ENCODE measurements at regions not wholly inside any gene's neighbourhood (a gene's known extent, or its start where the extent isn't known, plus 50 kb on each side); places are given as distances from the start of the nearest gene placed in this dataset.

DNA sequence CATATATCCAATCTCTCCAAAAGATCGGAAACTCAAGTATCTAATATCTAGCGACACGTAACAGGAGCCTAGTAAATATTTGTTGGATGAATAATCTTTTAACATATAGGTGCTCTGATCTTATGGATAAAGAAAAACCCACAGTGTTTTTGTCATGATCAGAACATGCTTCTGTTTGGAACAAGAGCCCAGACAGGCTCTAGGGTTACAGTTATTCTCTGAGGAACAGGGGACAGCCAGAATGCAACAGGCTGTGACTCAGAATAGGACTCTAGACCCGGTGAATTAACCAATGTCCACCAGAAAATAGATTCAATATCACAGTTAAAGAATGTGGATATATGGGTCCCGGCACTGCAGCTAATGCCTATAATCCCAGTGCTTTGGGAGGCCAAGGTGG is 296.1 kb upstream of the FZD8 start:
- H3K27me3 ChIP-seq (ENCODE audit: control insufficient read depth, insufficient read depth, low read length) = no peaks in the 10 kb centered on the region
- no peak for DNase-seq (ENCODE audit: low read depth in 2 of 2)
- H3K36me3 ChIP-seq (ENCODE audit: control insufficient read depth, insufficient read depth, low read length) = no peaks in the 10 kb centered on the region
- H3K79me2 ChIP-seq (ENCODE audit: control insufficient read depth, insufficient read depth, low read length) = no peaks in the 10 kb centered on the region
- no peak overlapping the region for H3K4me2 ChIP-seq (ENCODE audit: extremely low read depth, insufficient read depth, low read length)
- no peaks in the 10 kb centered on the region for H3K9me3 ChIP-seq (ENCODE audit: control insufficient read depth, insufficient read depth, low read depth, low read length)
- H3K9ac ChIP-seq (ENCODE audit: insufficient read depth, low read length) = no peak overlapping the region
- no peak overlapping the region for H3K4me3 ChIP-seq (replicated peaks in 1 of 4; ENCODE audit: control extremely low read depth in 1 of 4, insufficient read depth in 1 of 4, low read depth in 3 of 4, low read length in 4 of 4)
- H2AFZ ChIP-seq (ENCODE audit: low read length) = no peak overlapping the region
- TF ChIP-seq, protein P1, sequence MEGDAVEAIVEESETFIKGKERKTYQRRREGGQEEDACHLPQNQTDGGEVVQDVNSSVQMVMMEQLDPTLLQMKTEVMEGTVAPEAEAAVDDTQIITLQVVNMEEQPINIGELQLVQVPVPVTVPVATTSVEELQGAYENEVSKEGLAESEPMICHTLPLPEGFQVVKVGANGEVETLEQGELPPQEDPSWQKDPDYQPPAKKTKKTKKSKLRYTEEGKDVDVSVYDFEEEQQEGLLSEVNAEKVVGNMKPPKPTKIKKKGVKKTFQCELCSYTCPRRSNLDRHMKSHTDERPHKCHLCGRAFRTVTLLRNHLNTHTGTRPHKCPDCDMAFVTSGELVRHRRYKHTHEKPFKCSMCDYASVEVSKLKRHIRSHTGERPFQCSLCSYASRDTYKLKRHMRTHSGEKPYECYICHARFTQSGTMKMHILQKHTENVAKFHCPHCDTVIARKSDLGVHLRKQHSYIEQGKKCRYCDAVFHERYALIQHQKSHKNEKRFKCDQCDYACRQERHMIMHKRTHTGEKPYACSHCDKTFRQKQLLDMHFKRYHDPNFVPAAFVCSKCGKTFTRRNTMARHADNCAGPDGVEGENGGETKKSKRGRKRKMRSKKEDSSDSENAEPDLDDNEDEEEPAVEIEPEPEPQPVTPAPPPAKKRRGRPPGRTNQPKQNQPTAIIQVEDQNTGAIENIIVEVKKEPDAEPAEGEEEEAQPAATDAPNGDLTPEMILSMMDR (conservative IDR thresholded peaks at IDR 0.05 in 1 of 2, IDR thresholded peaks at IDR 0.05 in 1 of 2; ENCODE audit: low read depth in 1 of 2, low read length in 2 of 2) = no peak
- no peak for TF ChIP-seq EZH2 (IDR thresholded peaks at IDR 0.05; ENCODE audit: low read length, missing control alignments)
- no peaks in the 10 kb centered on the region for H4K20me1 ChIP-seq (ENCODE audit: control insufficient read depth, extremely low read depth, insufficient read depth, low read length)
- no peak overlapping the region for H3K27ac ChIP-seq (ENCODE audit: insufficient read depth, low read length)
- no peaks in the 10 kb centered on the region for H3K4me1 ChIP-seq (ENCODE audit: control insufficient read depth, extremely low read depth, insufficient read depth, low read length)

DNA sequence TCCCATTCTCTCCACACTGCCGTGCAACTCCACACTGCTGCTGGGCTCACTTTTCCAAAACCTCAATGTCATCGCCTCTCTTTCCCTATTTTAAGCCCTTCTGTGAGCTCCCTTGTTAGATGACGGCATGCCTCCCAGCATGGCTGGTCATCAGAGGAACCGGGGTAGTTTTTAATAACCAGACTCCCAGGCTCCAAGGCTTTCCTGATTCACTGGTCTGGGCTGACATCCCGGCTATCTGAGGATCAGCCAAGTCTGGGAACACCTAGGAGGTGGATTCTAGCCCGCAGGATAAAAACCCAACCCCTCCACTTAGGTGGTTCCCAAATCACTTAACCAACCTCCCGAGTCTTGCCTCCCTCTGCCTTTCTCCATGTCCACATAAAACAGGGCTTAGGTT is 295.4 kb upstream of the FZD8 start:
- H3K79me2 ChIP-seq (ENCODE audit: control insufficient read depth, insufficient read depth, low read length) = no peaks in the 10 kb centered on the region
- H4K20me1 ChIP-seq (ENCODE audit: control insufficient read depth, extremely low read depth, insufficient read depth, low read length) = no peaks in the 10 kb centered on the region
- H3K9me3 ChIP-seq (ENCODE audit: control insufficient read depth, insufficient read depth, low read depth, low read length) = no peaks in the 10 kb centered on the region
- H3K4me1 ChIP-seq (ENCODE audit: control insufficient read depth, extremely low read depth, insufficient read depth, low read length) = no peaks in the 10 kb centered on the region
- TF ChIP-seq EZH2 (IDR thresholded peaks at IDR 0.05; ENCODE audit: low read length, missing control alignments) = no peak
- TF ChIP-seq, protein P1 (conservative IDR thresholded peaks at IDR 0.05 in 1 of 2, IDR thresholded peaks at IDR 0.05 in 1 of 2; ENCODE audit: low read depth in 1 of 2, low read length in 2 of 2) = no peak
- H3K27me3 ChIP-seq (ENCODE audit: control insufficient read depth, insufficient read depth, low read length) = no peaks in the 10 kb centered on the region
- H3K9ac ChIP-seq (ENCODE audit: insufficient read depth, low read length) = no peak overlapping the region
- H3K4me3 ChIP-seq (replicated peaks in 1 of 4; ENCODE audit: control extremely low read depth in 1 of 4, insufficient read depth in 1 of 4, low read depth in 3 of 4, low read length in 4 of 4) = no peak overlapping the region
- no peak overlapping the region for H2AFZ ChIP-seq (ENCODE audit: low read length)
- no peak for DNase-seq (ENCODE audit: low read depth in 2 of 2)
- no peak overlapping the region for H3K4me2 ChIP-seq (ENCODE audit: extremely low read depth, insufficient read depth, low read length)
- no peak overlapping the region for H3K27ac ChIP-seq (ENCODE audit: insufficient read depth, low read length)
- no peaks in the 10 kb centered on the region for H3K36me3 ChIP-seq (ENCODE audit: control insufficient read depth, insufficient read depth, low read length)

DNA sequence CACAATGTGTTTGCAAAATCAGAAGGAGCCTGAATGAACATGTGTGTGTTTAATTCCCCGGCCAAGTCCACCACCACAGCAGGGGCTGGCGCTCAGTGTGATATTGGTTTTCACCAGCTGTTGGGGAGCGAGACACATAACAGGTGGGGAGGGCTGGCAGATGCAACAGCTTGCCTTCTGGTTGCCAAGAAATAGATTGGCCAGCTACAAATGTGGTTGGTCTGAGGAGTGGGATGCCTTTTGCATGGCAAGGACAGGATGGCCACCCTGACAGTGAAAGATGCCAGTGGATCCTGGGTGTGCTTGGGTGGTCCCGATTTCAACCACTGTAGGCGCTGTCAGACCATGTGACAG is 292.5 kb upstream of the FZD8 start:
- H3K27ac ChIP-seq (ENCODE audit: insufficient read depth, low read length) = no peak overlapping the region
- no peaks in the 10 kb centered on the region for H3K79me2 ChIP-seq (ENCODE audit: control insufficient read depth, insufficient read depth, low read length)
- no peak overlapping the region for H3K9ac ChIP-seq (ENCODE audit: insufficient read depth, low read length)
- H3K9me3 ChIP-seq (ENCODE audit: control insufficient read depth, insufficient read depth, low read depth, low read length) = no peaks in the 10 kb centered on the region
- H3K4me1 ChIP-seq (ENCODE audit: control insufficient read depth, extremely low read depth, insufficient read depth, low read length) = no peaks in the 10 kb centered on the region
- no peaks in the 10 kb centered on the region for H3K27me3 ChIP-seq (ENCODE audit: control insufficient read depth, insufficient read depth, low read length)
- no peaks in the 10 kb centered on the region for H4K20me1 ChIP-seq (ENCODE audit: control insufficient read depth, extremely low read depth, insufficient read depth, low read length)
- TF ChIP-seq, protein P1 (conservative IDR thresholded peaks at IDR 0.05 in 1 of 2, IDR thresholded peaks at IDR 0.05 in 1 of 2; ENCODE audit: low read depth in 1 of 2, low read length in 2 of 2) = no peak
- TF ChIP-seq EZH2 (IDR thresholded peaks at IDR 0.05; ENCODE audit: low read length, missing control alignments) = no peak
- H3K4me3 ChIP-seq (replicated peaks in 1 of 4; ENCODE audit: control extremely low read depth in 1 of 4, insufficient read depth in 1 of 4, low read depth in 3 of 4, low read length in 4 of 4) = no peak overlapping the region
- H3K36me3 ChIP-seq (ENCODE audit: control insufficient read depth, insufficient read depth, low read length) = no peaks in the 10 kb centered on the region
- no peak overlapping the region for H3K4me2 ChIP-seq (ENCODE audit: extremely low read depth, insufficient read depth, low read length)
- no peak overlapping the region for H2AFZ ChIP-seq (ENCODE audit: low read length)
- DNase-seq (ENCODE audit: low read depth in 2 of 2) = no peak

All from fibroblast of lung (primary cell).